ENCODE measurements at regions not wholly inside any gene's neighbourhood (a gene's known extent, or its start where the extent isn't known, plus 50 kb on each side); places are given as distances from the start of the nearest gene placed in this dataset.
A peak's percentile ranks its signal among the peaks of the same experiment; 100 is the strongest.
"Not testable (repeated sequence)": the region's sequence is repeated elsewhere in the genome, so short reads cannot be mapped to it uniquely, and the experiment has no call there.

DNA sequence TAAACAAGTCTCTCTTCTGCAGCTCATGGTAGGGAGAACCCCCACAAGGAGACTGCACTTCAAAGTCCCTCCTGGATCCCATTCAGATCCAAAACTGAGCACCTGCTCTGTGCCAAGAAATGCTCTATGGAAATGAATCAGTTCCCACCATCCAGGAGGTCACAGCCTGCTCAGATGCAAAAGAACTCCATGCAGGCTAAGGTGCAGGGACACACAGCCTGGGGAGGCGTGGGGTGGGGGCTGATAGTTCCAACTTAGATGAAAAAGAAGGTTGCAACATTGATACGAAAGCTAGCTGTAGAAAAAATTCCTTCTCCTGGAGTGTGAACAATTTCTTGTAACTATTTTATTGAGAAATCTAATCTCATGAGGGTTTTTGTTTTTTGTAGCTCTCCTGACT is 111.0 kb upstream of the TMEM170B start:
- DNase-seq = no peak

DNA sequence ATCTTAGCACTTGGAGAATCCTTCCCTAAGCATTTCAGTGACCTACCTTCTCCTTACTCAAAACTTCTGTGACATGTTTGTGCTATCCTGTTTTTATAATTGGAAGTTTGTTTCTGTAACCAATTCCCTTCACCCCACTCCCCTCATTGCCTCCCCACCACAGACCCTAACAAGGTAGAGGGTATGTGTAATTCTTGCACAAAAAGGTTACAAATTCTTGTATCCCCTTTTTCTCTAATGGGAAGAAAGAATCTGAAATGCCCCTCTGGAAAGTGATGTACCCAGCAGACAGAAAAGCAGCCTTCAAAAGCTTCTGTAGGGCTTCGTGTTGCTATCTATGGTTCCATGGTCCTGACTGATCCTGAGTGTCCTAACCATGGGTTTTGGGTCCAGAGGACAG is 111.7 kb upstream of the TMEM170B start:
- no peak for DNase-seq

DNA sequence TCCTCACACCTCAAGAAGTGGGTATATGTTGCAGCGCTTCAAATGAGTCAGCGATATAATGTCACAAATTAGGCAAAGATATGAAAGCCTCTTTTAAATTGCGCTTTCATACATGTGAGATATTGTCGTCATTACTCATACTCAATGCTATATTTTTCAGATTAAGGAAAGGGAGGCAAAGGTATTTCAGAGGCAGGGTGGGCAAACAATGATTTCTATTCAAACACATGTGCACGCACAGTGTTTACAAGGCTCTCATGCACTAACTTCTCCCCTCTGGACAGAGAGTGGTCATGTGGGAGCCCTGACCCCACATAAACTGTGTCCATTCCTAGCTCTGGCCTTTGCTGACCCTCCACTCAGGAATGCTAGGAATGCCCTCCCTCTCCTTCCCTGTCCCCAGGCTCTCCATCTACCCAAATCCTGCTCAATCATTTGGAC is 112.1 kb upstream of the TMEM170B start:
- DNase-seq = no peak

DNA sequence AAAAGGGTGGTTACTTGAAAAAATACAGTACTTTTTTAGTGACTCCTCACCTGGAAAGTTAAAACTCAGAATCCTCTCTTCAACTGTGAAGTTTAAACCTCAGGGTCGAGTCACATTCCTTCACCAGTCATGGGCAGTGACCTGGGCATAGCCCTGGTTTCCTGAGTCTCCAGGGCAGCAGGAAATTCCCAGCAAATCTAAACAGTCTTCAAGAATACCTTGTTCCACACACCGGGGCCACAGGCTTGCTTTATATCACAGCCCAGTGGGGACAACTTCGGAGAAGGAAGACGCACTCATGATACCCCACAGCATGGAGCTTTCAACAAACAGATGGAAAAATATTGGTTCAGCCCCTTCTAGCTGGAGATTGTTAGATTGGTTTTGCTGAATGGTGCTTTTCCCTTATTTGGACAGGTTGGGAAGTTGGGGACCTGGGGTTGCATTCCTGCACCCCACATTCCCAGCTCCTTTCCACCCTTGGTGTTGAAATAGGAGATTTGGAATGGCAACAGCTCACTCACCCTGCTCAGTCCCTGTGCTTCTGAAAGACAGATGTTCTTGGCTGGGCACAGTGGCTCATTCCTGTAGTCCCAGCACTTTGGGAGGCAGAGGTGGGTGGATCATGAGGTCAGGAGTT is 113.0 kb upstream of the TMEM170B start:
- no peak for DNase-seq

DNA sequence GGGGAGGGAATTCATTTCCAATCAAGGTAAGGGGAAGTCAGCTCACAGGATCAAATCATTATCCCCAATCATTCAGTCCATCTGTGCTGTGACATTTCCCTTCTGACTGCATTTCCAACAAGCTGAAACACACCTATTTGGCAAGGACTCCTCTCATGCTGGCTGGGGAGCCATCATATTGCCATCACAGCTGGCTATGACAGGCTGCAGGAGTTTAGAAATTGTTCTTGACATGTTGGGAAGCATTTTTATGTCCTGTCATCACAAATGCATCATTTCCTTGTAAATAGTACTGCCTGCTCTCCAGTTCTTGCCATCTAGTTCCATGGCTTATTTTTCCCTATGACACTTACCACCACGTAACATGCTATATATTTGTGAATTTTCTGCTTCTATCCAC is 113.9 kb upstream of the TMEM170B start:
- DNase-seq = no peak

DNA sequence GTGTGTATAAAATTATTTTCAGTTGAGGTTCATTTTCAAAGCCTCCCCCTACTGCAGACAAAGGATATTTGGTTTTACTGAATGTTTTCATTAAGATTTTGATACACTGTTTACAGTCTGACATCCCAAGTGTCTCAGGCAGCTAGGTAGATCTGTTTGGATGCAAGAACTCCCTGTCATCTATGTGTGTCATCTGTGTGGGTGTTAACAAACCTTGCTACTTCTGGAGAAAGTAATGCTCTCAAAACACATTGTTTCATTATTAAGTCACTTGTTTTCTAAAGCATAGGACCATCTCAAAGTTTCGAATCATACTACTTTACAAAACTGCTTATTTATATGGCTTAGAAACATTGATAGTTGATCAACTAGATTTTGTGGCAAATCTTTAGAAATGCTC is 114.5 kb upstream of the TMEM170B start:
- DNase-seq = no peak

DNA sequence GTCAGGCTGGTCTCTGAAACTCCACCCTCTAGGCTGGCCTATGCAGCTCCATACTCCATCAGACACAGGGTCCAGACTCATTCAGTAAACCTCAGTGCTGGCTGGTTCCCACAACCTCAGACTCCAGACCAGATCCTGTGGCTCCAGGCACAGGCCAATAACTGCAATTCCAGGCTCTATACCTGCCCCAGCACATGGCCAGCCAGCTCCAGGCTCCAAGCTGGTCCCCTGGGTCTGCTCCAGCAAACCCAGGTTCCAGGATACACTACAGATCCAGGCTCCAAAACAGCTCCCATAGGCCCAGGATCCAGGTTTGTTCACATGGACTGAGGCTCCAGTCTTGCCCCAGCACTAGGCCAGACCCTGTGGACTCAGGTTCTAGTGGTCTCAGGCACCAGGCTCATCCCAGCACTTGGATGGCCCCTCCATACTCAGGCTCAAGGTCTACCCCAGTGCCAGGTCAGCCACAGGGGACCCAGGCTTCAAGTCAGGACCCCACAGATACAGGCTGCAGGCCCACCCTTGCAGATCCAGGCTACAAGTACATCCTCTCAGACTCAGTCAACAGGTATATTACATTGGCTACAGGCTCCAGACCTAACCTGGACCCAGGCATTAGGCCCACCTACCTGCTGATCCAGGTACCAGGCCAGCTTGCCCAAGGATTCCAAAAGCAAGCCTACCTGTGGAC is 117.6 kb upstream of the TMEM170B start:
- no peak for DNase-seq

DNA sequence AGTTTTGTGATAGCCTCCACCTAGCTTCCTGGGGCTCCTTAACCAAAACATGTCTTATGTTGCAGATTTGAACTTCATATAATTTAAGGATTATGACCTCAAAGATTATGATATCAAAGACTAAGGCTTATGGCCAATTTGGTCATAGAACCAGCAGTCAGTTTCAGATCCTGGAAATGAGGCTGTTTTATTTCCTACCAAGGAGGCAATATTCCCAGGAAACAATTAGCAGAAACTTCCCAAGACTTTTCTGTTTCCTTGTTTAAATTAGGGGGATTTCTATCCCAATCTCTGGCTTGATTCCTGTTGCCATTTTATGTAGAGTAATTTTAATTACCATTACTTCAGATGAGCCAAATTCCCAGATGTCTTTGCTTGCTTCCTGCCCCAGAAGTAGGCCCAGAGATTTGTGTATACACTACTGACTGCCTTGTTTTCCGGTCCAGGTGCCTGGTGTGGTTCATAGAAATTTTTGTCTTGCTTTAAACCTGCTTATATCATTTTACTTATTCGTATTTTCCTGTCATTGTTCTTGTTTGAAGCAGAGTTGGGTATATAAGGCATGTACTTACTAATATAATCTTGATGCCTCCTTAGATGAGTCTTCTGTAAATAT is 119.2 kb upstream of the TMEM170B start:
- no peak for DNase-seq

DNA sequence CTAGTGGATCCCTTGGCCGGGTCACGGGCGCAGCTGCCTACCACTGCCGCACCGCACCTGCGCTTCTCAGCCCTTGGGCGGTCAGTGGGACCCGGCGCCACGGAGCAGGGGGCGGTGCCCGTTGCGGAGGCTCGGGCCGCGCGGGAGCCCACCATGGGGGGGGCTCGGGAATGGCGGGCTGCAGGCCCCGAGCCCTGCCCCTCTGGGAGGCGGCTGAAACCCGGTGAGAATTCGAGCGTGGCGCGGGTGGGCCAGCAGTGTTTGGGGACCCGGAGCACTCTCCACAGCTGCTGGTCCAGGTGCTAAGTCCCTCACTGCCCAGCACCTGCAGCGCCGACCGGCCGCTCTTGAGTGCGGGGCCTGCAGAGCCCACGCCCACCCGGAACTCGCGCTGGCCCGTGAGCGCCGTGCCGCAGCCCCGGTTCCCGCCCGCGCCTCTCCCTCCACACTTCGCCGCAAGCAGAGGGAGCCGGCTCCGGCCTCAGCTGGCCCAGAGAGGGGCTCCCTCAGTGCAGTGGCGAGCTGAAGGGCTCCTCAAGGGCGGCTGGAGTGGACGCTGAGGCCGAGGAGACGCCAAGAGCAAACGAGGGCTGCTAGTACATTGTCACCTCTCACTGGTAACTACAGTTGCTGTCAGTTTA is 120.5 kb upstream of the TMEM170B start:
- no peak for DNase-seq

DNA sequence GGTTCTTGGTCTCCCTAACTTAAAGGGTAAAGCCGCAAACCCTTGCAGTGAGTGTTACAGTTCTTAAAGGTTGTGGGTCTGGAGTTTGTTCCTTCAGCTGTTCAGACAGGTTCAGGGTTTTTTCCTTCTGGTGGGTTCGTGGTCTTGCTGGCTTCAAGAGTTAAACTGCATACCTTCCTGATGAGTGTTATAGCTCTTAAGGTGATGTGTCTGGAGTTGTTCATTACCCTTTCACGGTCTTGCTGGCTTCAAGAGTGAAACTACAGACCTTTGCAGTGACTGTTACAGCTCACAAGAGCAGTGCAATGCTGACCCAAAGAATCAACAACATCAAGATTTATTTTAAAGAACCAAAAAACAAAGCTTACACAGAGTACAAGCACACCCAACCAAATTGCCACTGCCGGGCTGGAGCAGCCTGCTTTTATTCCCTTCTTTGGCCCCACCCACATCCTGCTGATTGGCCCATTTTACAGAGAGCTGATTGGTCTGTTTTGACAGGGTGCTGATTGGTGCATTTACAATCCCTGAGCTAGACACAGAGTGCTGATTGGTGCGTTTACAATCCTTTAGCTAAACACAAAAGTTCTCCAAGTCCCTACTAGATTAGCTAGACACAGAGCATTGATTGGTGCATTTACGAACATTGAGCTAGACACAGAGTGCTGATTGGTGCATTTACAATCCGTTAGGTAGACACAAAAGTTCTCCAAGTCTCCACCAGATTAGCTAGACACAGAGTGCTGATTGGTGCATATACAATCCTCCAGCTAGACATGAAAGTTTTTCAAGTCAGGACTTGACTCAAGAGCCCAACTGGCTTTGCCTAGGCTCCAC is 121.2 kb upstream of the TMEM170B start:
- DNase-seq = not testable (repeated sequence)

DNA sequence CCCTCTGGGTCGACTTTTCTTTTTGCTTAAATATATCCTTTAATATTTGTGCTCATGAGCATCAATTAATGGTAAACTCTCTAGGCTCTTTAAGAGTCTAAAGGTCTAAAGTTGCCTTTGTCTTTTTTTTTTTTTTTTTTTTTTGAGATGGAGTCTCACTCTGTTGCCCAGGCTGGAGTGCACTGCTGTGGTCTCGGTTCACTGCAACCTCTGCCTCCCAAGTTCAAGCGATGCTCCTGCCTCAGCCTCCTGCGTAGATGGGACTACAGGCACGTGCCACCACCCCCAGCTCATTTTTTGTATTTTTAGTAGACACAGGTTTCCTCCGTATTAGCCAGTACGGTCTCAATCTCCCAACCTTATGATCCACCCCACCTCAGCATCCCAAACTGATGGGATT is 122.0 kb upstream of the TMEM170B start:
- DNase-seq = no peak

DNA sequence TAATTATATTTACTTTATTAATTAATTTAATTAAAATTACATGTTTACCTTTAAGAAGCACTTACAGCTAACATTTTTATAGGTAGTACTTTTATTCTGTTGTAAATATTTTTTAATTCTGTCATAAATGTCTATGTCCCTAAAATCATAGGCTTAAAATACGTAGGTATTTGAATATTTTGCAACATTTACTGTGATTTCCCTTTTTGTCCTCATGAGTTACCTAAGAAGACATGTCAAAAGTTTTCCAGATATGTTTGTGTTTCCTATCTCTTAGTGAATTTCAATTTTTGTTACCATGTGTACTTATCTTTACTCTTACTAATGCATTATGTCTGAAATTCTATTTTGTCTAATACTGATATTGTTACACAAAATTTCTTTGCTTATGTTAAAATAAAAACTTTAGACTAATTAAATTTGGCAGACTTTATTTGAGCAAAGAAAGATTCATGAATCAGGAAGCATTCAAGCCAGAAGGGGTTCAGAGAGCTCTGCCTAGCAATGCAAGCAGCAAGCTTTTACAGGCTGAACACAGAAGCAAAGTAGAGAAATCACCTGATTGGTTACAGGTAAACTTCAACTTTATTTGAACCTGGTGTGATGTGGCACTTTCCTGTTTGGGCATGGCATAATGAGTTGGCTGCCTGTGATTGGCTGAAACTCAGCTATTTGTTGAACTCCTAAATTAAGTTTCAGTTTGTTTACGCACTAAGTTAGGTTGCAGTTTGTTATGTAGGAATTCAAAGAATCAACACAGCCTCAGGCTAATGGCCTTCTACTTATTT is 123.2 kb upstream of the TMEM170B start:
- DNase-seq = no peak

DNA sequence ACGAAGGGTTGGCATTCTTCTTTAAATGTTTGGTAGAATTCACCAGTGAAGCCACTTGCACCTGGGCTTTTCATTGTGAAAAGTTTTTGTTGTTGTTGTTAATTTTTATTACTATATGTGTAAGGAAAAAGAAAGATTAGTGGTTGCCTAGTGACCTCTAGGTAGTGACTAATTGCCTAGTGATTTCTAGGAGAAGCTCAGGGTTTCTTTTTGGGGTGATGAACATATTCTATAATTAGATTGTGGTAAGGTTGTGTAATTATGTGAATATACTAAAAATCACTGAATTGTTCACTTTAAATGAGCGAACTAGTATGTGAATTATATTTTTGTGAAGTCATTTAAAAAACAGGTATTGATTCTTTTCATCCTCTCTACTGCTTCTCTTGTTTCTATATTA is 123.8 kb upstream of the TMEM170B start:
- no peak for DNase-seq

DNA sequence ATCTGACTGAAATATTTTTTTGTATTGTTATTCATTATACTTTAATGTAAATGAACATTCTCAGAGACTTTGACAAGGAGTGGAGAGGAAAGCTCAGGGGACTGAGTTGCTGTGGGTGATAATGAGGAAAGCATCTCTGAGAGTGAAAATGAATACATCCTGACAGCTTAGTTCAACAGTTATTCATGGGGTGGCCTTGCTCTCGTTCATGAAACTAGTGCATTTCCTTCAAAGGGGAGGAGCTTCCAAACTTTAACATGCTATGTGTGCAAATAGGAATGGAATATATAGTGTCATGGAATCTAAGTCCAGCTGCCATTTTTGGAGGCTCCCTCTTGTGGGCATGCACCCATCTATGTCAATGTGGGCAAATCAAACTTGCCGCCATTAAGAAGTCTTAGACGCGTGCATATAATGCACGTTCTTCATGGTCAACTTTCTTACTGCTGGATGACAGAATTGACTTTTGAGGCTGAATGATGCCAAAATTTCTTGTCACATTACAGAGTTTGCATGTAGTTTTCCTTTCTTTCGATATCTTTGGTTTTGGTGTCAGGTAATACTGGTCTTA is 124.3 kb upstream of the TMEM170B start:
- DNase-seq = no peak

DNA sequence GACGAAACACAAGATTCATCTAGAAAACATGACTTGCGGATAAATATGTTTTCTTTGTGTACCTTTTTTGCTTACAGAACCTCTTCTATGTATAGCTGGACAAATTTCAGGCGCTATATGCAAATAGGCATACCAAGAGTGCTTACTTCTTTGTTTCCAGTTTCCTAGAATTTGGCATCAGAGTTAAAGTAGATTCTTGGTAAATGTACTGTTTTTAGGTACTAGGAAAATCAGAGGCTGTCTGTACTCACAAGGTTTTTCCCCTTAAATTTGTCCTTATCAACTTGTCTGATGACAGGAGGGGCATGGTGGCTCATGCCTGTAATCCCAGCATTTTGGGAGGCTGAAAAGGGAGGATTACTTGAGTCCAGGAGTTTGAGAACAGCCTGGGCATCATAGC is 124.9 kb upstream of the TMEM170B start:
- no peak for DNase-seq

DNA sequence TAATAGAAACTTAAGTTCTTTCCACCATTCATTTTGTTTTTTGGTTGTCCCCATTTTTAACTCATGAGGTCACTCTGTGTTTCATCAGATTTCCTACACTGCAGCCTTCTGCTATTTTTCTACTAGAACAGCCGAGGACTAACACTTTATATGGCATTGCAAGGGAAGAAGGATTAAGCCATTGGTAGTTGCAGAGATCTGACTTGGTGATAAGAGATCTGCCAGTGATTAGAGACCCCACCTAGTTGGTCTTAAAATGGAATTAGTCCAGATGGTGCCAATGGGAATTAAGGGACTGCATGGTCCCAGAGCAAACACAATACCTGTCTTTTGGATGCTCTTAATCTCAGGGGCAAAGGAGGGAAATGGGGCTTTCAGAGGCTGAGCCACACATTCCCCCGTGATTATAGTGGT is 125.5 kb upstream of the TMEM170B start:
- DNase-seq = no peak

DNA sequence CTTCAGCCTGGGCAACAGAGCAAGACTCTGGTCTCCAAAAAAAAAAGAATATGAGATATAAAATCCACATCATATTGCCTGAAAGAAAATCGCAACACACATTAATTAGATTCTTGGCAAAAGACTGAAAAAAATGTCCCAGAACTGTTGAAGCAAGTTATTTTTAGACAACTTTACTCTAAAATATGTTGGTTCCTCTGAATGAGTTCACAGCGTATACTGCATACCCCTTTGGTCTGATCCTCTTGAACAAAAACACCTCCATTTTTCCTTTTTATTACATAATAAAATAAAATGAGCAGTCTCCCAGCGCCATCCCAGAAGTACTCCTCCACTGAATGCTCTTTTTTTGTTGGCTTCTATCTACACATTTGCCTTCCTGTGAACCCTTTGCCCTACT is 126.0 kb upstream of the TMEM170B start:
- no peak for DNase-seq

DNA sequence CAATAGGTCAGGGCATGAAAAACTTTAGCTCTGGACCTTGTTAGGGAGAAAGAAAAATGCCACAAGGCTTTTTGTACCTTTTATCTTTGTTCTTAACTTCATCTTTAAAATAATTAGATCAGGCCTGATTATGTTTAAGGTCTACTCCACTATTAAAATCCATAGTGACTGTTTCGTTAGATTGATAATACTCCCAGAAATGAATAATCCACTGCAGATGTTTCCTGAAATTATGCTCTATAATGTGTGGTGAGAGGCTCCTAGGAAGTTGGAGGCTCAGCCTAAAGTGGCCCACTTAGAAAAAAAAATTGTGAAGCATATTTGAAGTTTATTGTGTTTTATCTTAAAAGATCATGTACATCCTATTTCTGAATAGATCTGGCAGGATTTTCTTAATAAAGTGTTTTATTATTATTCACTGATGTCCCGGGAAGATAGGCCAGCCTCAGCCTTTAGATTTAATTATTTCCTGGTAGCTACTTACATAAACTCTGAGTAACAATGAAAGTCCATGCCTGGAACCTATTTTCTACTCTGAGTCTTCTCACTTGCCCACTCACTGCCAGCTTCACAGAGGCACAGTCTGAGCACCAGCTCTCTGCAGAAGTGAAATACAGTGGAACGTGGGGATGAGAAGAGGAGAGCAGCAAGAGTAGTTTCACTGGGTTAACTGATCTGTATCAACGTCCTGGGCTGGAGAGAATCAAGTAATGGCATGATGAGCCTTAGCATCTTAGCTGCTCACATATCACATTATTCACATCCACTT is 126.8 kb upstream of the TMEM170B start:
- DNase-seq = no peak

DNA sequence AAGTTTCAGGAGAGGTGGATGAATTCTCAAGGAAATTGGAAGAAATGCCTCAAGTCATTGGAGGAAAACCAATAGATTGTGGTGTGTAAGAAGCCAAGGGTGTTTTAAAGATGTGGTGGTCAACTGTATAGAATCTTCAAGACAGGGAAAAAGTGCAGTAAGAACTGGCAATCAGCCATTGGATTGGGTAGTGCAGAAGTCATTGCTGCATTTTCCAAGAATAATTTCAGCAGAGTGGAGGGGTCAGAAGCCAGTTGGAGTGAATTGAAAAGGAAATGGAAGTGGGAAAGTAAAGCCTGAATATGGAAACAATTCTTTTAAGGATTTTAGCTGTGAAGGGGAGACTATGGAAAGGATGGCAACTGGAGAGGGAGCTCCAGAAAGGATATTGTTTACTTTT is 128.2 kb upstream of the TMEM170B start:
- peak; percentile 22 for DNase-seq

DNA sequence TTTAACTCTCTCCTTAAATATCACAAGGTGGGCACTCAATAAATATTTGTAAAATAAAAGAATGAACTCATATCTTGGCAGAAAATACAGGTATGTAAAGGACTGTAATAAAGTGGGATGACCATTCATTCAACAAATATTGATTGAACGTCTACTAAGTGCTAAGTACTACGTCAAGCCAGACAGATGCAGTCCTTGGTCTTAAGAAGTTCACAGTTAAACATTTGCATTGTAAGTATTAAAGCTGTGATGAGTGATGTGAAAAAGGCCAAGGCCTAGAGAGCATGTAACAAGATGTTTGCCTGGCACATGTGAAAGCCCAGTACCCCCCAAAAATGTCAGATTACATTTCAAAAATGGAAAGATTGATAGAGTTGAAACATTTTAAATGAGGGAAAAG is 130.1 kb upstream of the TMEM170B start:
- DNase-seq = no peak

DNA sequence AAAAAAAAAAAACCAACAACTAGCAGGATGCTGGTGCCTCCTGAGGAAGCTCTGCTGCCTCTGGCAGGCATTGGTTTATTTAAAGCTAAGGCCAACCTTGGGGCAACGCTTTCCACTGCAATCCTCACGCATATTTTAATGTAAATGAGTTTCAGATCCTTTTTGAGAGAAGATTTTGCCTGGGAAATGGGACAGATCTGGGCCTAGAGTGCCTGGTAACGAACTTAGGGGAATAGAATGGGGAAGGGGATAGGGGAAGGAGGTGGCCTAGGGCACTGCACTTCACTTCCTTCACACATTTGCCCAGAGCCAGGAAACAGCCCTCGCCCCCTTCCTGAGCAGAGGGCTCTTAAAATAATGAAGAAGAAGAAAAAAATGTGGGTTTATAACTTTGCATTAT is 132.7 kb upstream of the TMEM170B start:
- DNase-seq = no peak

All from hindlimb muscle (tissue), 1 donor.